Activated T-cell treated with anti-CD3 and anti-CD28 coated beads, Interleukin-2, amount 50 U/mL, for 24 hours (primary cell): ENCODE measurements at regions not wholly inside any gene's neighbourhood (a gene's known extent, or its start where the extent isn't known, plus 50 kb on each side); places are given as distances from the start of the nearest gene placed in this dataset.
"Not testable (repeated sequence)": the region's sequence is repeated elsewhere in the genome, so short reads cannot be mapped to it uniquely, and the experiment has no call there.

Source experiments
- DNase-seq: peaks from one replicate; pipeline ENCODE4 v3.0.0-alpha.2; 2020
- H3K27ac Mint-ChIP-seq: 2 replicates; pipeline ENCODE4 v1.8.0; 2020; ENCODE audit warnings: mild to moderate bottlenecking, mixed read lengths
- H3K27me3 Mint-ChIP-seq: 2 replicates; pipeline ENCODE4 v1.8.0; 2020; ENCODE audit warnings: mixed read lengths
- H3K36me3 Mint-ChIP-seq: 2 replicates; pipeline ENCODE4 v1.8.0; 2020; ENCODE audit warnings: low read depth, mixed read lengths
- H3K4me1 Mint-ChIP-seq: 2 replicates; pipeline ENCODE4 v1.8.0; 2020; ENCODE audit warnings: low read depth, mixed read lengths
- H3K4me3 Mint-ChIP-seq: 2 replicates; pipeline ENCODE4 v1.8.0; 2020; ENCODE audit warnings: mild to moderate bottlenecking, moderate library complexity, mixed read lengths
- H3K9me3 Mint-ChIP-seq: 2 replicates; pipeline ENCODE4 v1.8.0; 2020; ENCODE audit warnings: mixed read lengths

GRCh38 chr4:117135634-117136354 lies 50.4 kb upstream of the TRAM1L1 start:
- peaks cover 14% of the 10 kb centered on the region for H3K9me3 Mint-ChIP-seq
- no peaks in the 10 kb centered on the region for H3K27me3 Mint-ChIP-seq
- H3K36me3 Mint-ChIP-seq = no peaks in the 10 kb centered on the region
- DNase-seq = no peak
- H3K4me1 Mint-ChIP-seq = no peaks in the 10 kb centered on the region
- no peak overlapping the region for H3K4me3 Mint-ChIP-seq
- H3K27ac Mint-ChIP-seq = no peak overlapping the region

- Mint-ChIP-seq H3K4me1 (no peaks in the 10 kb centered on the region), H3K9me3 (peaks cover 14% of the 10 kb centered on the region), H3K4me3 (no peak overlapping the region), H3K36me3 (no peaks in the 10 kb centered on the region), H3K27me3 (no peaks in the 10 kb centered on the region), H3K27ac (no peak overlapping the region)
- no peak for DNase-seq
These were observed 51.8 kb upstream of the TRAM1L1 start for GRCh38 chr4:117137145-117137544.

GRCh38 chr4:117138732-117139131 lies 53.4 kb upstream of the TRAM1L1 start:
- H3K27ac Mint-ChIP-seq, H3K27me3 Mint-ChIP-seq, H3K4me1 Mint-ChIP-seq, DNase-seq, H3K36me3 Mint-ChIP-seq, H3K4me3 Mint-ChIP-seq: not testable (repeated sequence)
- H3K9me3 Mint-ChIP-seq = peaks cover 14% of the 10 kb centered on the region

GRCh38 chr4:117154251-117154650 lies 68.9 kb upstream of the TRAM1L1 start:
- no peaks in the 10 kb centered on the region for H3K27me3 Mint-ChIP-seq
- no peak overlapping the region for H3K27ac Mint-ChIP-seq
- H3K36me3 Mint-ChIP-seq = no peaks in the 10 kb centered on the region

GRCh38 chr4:117156806-117157205 lies 71.4 kb upstream of the TRAM1L1 start:
- H3K27ac Mint-ChIP-seq = no peak overlapping the region
- H3K4me1 Mint-ChIP-seq = no peaks in the 10 kb centered on the region
- DNase-seq = no peak
- H3K27me3 Mint-ChIP-seq = no peaks in the 10 kb centered on the region
- H3K4me3 Mint-ChIP-seq = no peak overlapping the region
- H3K36me3 Mint-ChIP-seq = no peaks in the 10 kb centered on the region
- H3K9me3 Mint-ChIP-seq = no peaks in the 10 kb centered on the region

More at GRCh38 chr4:117154251-117154650, 68.9 kb upstream of the TRAM1L1 start:
- Mint-ChIP-seq H3K4me3 (no peak overlapping the region), H3K4me1 (no peaks in the 10 kb centered on the region), H3K9me3 (peaks cover 3% of the 10 kb centered on the region)
- DNase-seq = no peak

GRCh38 chr4:117157360-117157759 lies 72.0 kb upstream of the TRAM1L1 start:
- DNase-seq = no peak
- Mint-ChIP-seq H3K36me3 (no peaks in the 10 kb centered on the region), H3K9me3 (no peaks in the 10 kb centered on the region), H3K27ac (no peak overlapping the region), H3K27me3 (no peaks in the 10 kb centered on the region), H3K4me1 (no peaks in the 10 kb centered on the region), H3K4me3 (no peak overlapping the region)

- no peak for DNase-seq
- no peaks in the 10 kb centered on the region for H3K4me1 Mint-ChIP-seq
- H3K36me3 Mint-ChIP-seq = no peaks in the 10 kb centered on the region
- H3K27ac Mint-ChIP-seq = no peak overlapping the region
- no peaks in the 10 kb centered on the region for H3K27me3 Mint-ChIP-seq
- H3K9me3 Mint-ChIP-seq = no peaks in the 10 kb centered on the region
- H3K4me3 Mint-ChIP-seq = no peak overlapping the region
These were observed 77.6 kb upstream of the TRAM1L1 start for GRCh38 chr4:117162976-117163375.

- Mint-ChIP-seq H3K9me3 (no peaks in the 10 kb centered on the region), H3K27ac (no peak overlapping the region), H3K27me3 (no peaks in the 10 kb centered on the region), H3K4me3 (no peak overlapping the region), H3K4me1 (no peaks in the 10 kb centered on the region), H3K36me3 (no peaks in the 10 kb centered on the region)
- no peak for DNase-seq
These were observed 79.0 kb upstream of the TRAM1L1 start for GRCh38 chr4:117164338-117164737.

GRCh38 chr4:117175369-117175768 lies 90.0 kb upstream of the TRAM1L1 start:
- DNase-seq, H3K4me1 Mint-ChIP-seq, H3K27ac Mint-ChIP-seq, H3K4me3 Mint-ChIP-seq, H3K36me3 Mint-ChIP-seq, H3K27me3 Mint-ChIP-seq: not testable (repeated sequence)
- peaks cover 11% of the 10 kb centered on the region for H3K9me3 Mint-ChIP-seq

GRCh38 chr4:117203231-117203630 lies 117.9 kb upstream of the TRAM1L1 start:
- Mint-ChIP-seq H3K27ac (no peak overlapping the region), H3K36me3 (no peaks in the 10 kb centered on the region), H3K4me3 (no peak overlapping the region), H3K4me1 (no peaks in the 10 kb centered on the region), H3K27me3 (no peaks in the 10 kb centered on the region), H3K9me3 (no peaks in the 10 kb centered on the region)
- no peak for DNase-seq

- H3K36me3 Mint-ChIP-seq = no peaks in the 10 kb centered on the region
- no peak overlapping the region for H3K27ac Mint-ChIP-seq
- no peak for DNase-seq
- no peaks in the 10 kb centered on the region for H3K4me1 Mint-ChIP-seq
- no peaks in the 10 kb centered on the region for H3K27me3 Mint-ChIP-seq
- peaks cover 6% of the 10 kb centered on the region for H3K9me3 Mint-ChIP-seq
- no peak overlapping the region for H3K4me3 Mint-ChIP-seq
These were observed 125.2 kb upstream of the TRAM1L1 start for GRCh38 chr4:117210551-117210950.

- Mint-ChIP-seq H3K27me3 (no peaks in the 10 kb centered on the region), H3K4me1 (no peaks in the 10 kb centered on the region), H3K36me3 (no peaks in the 10 kb centered on the region), H3K27ac (no peak overlapping the region), H3K9me3 (peaks cover 5% of the 10 kb centered on the region), H3K4me3 (no peak overlapping the region)
- no peak for DNase-seq
These were observed 138.9 kb upstream of the TRAM1L1 start for GRCh38 chr4:117224256-117224655.

- DNase-seq = no peak
- no peaks in the 10 kb centered on the region for H3K27me3 Mint-ChIP-seq
- peaks cover 5% of the 10 kb centered on the region for H3K9me3 Mint-ChIP-seq
- no peak overlapping the region for H3K27ac Mint-ChIP-seq
- no peaks in the 10 kb centered on the region for H3K36me3 Mint-ChIP-seq
- H3K4me3 Mint-ChIP-seq = no peak overlapping the region
- no peaks in the 10 kb centered on the region for H3K4me1 Mint-ChIP-seq
These were observed 140.1 kb upstream of the TRAM1L1 start for GRCh38 chr4:117225471-117225870.

- Mint-ChIP-seq H3K36me3 (no peaks in the 10 kb centered on the region), H3K4me1 (no peaks in the 10 kb centered on the region), H3K9me3 (peaks cover 5% of the 10 kb centered on the region), H3K4me3 (no peak overlapping the region), H3K27ac (no peak overlapping the region), H3K27me3 (no peaks in the 10 kb centered on the region)
- DNase-seq = no peak
These were observed 142.5 kb upstream of the TRAM1L1 start for GRCh38 chr4:117227925-117228324.

GRCh38 chr4:117239434-117239833 lies 154.1 kb upstream of the TRAM1L1 start:
- H3K27ac Mint-ChIP-seq = no peak overlapping the region
- no peaks in the 10 kb centered on the region for H3K27me3 Mint-ChIP-seq
- H3K9me3 Mint-ChIP-seq = peaks cover 3% of the 10 kb centered on the region
- H3K4me3 Mint-ChIP-seq = no peak overlapping the region
- no peak for DNase-seq
- no peaks in the 10 kb centered on the region for H3K4me1 Mint-ChIP-seq
- no peaks in the 10 kb centered on the region for H3K36me3 Mint-ChIP-seq

GRCh38 chr4:117249333-117249732 lies 164.0 kb upstream of the TRAM1L1 start:
- Mint-ChIP-seq H3K36me3 (no peaks in the 10 kb centered on the region), H3K27me3 (no peaks in the 10 kb centered on the region), H3K27ac (no peak overlapping the region), H3K9me3 (peaks cover 11% of the 10 kb centered on the region), H3K4me1 (no peaks in the 10 kb centered on the region), H3K4me3 (no peak overlapping the region)
- no peak for DNase-seq
